ENCODE measurements at regions not wholly inside any gene's neighbourhood (a gene's known extent, or its start where the extent isn't known, plus 50 kb on each side); places are given as distances from the start of the nearest gene placed in this dataset.

GRCh38 chr11:71311928-71312510, 59.6 kb upstream of the SHANK2 start:
- no peak overlapping the region for H3K4me3 ChIP-seq (ENCODE audit: low read depth, low read length)
- no peak for DNase-seq (ENCODE audit: low read depth, low spot score)
- in situ Hi-C loops (cut with HindIII; ENCODE audit: low sequenced_read_pairs) = no loop called here
- no peak for TF ChIP-seq CTCF (IDR thresholded peaks at IDR 0.05; ENCODE audit: low read depth, low read length)

- H3K4me3 ChIP-seq (ENCODE audit: low read depth, low read length) = no peak overlapping the region
These were observed 59.0 kb upstream of the SHANK2 start for GRCh38 chr11:71311176-71311925.

GRCh38 chr11:71310184-71310583, 57.8 kb upstream of the SHANK2 start:
- in situ Hi-C loops (cut with HindIII; ENCODE audit: low sequenced_read_pairs) = no loop called here
- no peak overlapping the region for H3K4me3 ChIP-seq (ENCODE audit: low read depth, low read length)
- TF ChIP-seq CTCF (IDR thresholded peaks at IDR 0.05; ENCODE audit: low read depth, low read length) = no peak
- no peak for DNase-seq (ENCODE audit: low read depth, low spot score)

More at GRCh38 chr11:71311176-71311925, 59.0 kb upstream of the SHANK2 start:
- DNase-seq (ENCODE audit: low read depth, low spot score) = no peak
- TF ChIP-seq CTCF (IDR thresholded peaks at IDR 0.05; ENCODE audit: low read depth, low read length) = no peak
- in situ Hi-C loops (cut with HindIII; ENCODE audit: low sequenced_read_pairs) = no loop called here

- in situ Hi-C loops (cut with HindIII; ENCODE audit: low sequenced_read_pairs) = no loop called here
- H3K4me3 ChIP-seq (ENCODE audit: low read depth, low read length) = no peak overlapping the region
- TF ChIP-seq CTCF (IDR thresholded peaks at IDR 0.05; ENCODE audit: low read depth, low read length) = no peak
- no peak for DNase-seq (ENCODE audit: low read depth, low spot score)
These were observed 57.2 kb upstream of the SHANK2 start for GRCh38 chr11:71309611-71310010.

- in situ Hi-C loops (cut with HindIII; ENCODE audit: low sequenced_read_pairs) = no loop called here
- TF ChIP-seq CTCF (IDR thresholded peaks at IDR 0.05; ENCODE audit: low read depth, low read length) = no peak
- DNase-seq (ENCODE audit: low read depth, low spot score) = no peak
- H3K4me3 ChIP-seq (ENCODE audit: low read depth, low read length) = no peak overlapping the region
These were observed 56.8 kb upstream of the SHANK2 start for GRCh38 chr11:71309181-71309580.

GRCh38 chr11:71307811-71308645, 55.7 kb upstream of the SHANK2 start:
- DNase-seq (ENCODE audit: low read depth, low spot score) = no peak
- in situ Hi-C loops (cut with HindIII; ENCODE audit: low sequenced_read_pairs) = no loop called here
- H3K4me3 ChIP-seq (ENCODE audit: low read depth, low read length) = no peak overlapping the region
- no peak for TF ChIP-seq CTCF (IDR thresholded peaks at IDR 0.05; ENCODE audit: low read depth, low read length)
